ENCODE measurements at regions not wholly inside any gene's neighbourhood (a gene's known extent, or its start where the extent isn't known, plus 50 kb on each side); places are given as distances from the start of the nearest gene placed in this dataset.

GRCh38 chr18:4870177-4870773, 326.8 kb downstream of the AKAIN1 start:
- TF ChIP-seq, protein P1, sequence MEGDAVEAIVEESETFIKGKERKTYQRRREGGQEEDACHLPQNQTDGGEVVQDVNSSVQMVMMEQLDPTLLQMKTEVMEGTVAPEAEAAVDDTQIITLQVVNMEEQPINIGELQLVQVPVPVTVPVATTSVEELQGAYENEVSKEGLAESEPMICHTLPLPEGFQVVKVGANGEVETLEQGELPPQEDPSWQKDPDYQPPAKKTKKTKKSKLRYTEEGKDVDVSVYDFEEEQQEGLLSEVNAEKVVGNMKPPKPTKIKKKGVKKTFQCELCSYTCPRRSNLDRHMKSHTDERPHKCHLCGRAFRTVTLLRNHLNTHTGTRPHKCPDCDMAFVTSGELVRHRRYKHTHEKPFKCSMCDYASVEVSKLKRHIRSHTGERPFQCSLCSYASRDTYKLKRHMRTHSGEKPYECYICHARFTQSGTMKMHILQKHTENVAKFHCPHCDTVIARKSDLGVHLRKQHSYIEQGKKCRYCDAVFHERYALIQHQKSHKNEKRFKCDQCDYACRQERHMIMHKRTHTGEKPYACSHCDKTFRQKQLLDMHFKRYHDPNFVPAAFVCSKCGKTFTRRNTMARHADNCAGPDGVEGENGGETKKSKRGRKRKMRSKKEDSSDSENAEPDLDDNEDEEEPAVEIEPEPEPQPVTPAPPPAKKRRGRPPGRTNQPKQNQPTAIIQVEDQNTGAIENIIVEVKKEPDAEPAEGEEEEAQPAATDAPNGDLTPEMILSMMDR (IDR thresholded peaks at IDR 0.05), result no peak
- Histone ChIP-seq H3K4me3 (no peak overlapping the region), H3K4me1 (ENCODE audit: low read depth) (no peaks in the 10 kb centered on the region), H3K9me3 (peaks cover 61% of the 10 kb centered on the region), H3K36me3 (ENCODE audit: low read depth) (no peaks in the 10 kb centered on the region)
- DNase-seq (no peak), ATAC-seq (no peak)
- intact Hi-C loops (cut with DNase I, micrococcal nuclease), result no loop called here

DNA sequence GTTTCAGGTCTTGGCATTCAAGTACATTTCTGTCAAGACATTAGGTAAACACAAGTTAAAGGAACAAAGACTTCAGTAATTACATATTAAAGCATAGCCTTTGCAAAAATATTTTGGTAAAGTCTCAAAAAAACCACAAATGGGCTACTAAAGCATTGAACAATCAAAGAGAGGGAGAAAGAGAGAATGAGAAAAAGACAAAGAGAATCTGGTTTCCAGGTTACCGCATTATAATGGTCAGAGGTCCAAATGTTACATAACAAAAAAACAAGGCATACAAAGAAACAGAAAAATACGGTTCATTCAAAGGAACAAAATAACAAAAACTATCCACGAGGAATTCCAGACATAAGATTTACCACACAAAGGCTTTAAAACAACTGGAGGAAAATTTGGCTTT, 327.9 kb downstream of the AKAIN1 start:
- H3K9me3 ChIP-seq, result peaks cover 56% of the 10 kb centered on the region
- no peaks in the 10 kb centered on the region for H3K4me1 ChIP-seq (ENCODE audit: low read depth)
- no peak overlapping the region for H3K4me3 ChIP-seq
- TF ChIP-seq, protein P1 (IDR thresholded peaks at IDR 0.05), result no peak
- ATAC-seq (no peak), DNase-seq (no peak)
- H3K36me3 ChIP-seq (ENCODE audit: low read depth), result no peaks in the 10 kb centered on the region
- intact Hi-C loops (cut with DNase I, micrococcal nuclease), result no loop called here

DNA sequence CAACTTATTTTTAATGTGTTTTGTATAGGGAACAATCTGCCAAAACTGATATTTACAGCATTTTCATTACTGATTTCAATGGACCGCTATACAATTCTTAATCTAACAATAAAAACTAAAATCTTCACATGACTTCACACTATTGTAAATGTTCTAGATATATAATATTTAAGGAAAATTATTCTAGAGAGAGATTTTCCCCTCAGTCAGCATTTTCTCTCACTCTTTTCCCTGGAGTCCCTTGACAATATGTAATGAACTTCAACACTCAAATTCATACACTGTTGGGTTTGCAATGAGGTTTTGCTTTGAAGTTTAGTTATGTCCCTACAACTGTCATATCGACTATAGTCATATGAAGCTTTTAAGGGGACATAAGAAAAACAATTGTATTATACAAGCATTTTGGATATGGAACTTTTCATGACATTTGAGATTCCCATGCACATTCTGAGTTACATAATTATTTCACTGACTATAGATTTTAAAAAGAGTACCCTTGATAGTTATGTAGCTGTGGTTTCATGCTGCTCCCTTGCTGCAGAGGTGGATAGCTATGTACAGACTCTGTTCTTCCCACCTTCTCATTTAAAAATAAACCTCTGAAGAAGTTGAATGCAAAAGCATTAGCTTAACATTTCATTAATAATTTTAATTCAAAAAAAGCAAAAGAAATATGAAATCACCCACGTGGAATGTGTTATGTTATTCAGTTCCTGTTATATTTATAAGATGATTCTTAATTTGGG, 338.5 kb downstream of the AKAIN1 start:
- Histone ChIP-seq H3K36me3 (ENCODE audit: low read depth) (no peaks in the 10 kb centered on the region), H3K4me3 (no peak overlapping the region), H3K9me3 (peaks cover 47% of the 10 kb centered on the region), H3K4me1 (ENCODE audit: low read depth) (no peaks in the 10 kb centered on the region)
- ATAC-seq, result no peak
- no peak for DNase-seq
- TF ChIP-seq, protein P1 (IDR thresholded peaks at IDR 0.05), result no peak
- intact Hi-C loops (cut with DNase I, micrococcal nuclease), result no loop called here

- no peaks in the 10 kb centered on the region for H3K4me1 ChIP-seq (ENCODE audit: low read depth)
- ATAC-seq, result no peak
- no peak overlapping the region for H3K4me3 ChIP-seq
- no peaks in the 10 kb centered on the region for H3K36me3 ChIP-seq (ENCODE audit: low read depth)
- H3K9me3 ChIP-seq, result peaks cover 57% of the 10 kb centered on the region
- TF ChIP-seq, protein P1 (IDR thresholded peaks at IDR 0.05), result no peak
- DNase-seq, result no peak
- intact Hi-C loops (cut with DNase I, micrococcal nuclease), result no loop called here
These were observed 342.4 kb downstream of the AKAIN1 start for GRCh38 chr18:4854671-4855070.

DNA sequence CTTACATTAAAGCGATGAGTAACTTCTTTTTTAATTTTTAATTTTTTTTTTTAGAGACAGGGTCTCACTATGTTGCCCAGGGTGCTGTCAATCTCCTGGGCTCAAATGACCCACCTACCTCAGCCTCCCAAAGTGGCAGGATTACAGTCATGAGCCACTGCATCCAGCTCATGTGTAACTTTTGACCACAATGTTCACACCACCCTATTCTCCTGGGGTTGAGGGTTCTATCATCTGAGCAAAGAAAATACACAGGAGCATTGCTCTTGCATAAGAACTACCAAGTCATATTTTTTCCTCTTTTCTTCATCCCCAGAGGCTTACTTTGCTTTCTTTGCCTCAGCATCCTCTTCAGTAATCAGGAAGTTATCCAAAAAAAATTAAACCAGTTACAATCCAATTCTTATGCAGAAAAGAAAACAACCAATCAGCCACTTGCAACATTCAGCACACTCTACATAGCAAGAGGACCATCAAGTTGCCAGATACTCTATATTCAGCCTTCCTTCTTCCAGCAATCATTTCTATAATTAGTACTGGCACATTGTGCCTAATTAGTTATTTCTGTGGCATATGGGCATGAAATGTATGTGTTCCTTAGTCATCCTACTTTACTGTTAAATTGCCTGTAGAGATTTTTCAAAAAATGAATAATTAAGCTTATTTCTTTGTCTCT, 345.6 kb downstream of the AKAIN1 start:
- TF ChIP-seq, protein P1 (IDR thresholded peaks at IDR 0.05), result no peak
- intact Hi-C loops (cut with DNase I, micrococcal nuclease), result no loop called here
- no peak for DNase-seq

More for the DNA sequence above, 345.6 kb downstream of the AKAIN1 start:
- no peak for ATAC-seq
- H3K9me3 ChIP-seq, result peaks cover 45% of the 10 kb centered on the region
- no peaks in the 10 kb centered on the region for H3K4me1 ChIP-seq (ENCODE audit: low read depth)
- H3K4me3 ChIP-seq, result no peak overlapping the region
- no peaks in the 10 kb centered on the region for H3K36me3 ChIP-seq (ENCODE audit: low read depth)
